T-helper 1 cell (primary cell): ENCODE measurements at regions not wholly inside any gene's neighbourhood (a gene's known extent, or its start where the extent isn't known, plus 50 kb on each side); places are given as distances from the start of the nearest gene placed in this dataset.

Experiments
- DNase-seq, 5 donors: peaks; one replicate each; pipeline ENCODE4 v3.0.0-alpha.2; 2012 to 2020

- DNase-seq = no peak
Observed at GRCh38 chr6:167759206-167759605, 67.5 kb upstream of the AFDN start.

- no peak for DNase-seq
Observed at GRCh38 chr6:167759912-167760311, 66.8 kb upstream of the AFDN start.

GRCh38 chr6:167760979-167761793, 65.5 kb upstream of the AFDN start:
- no peak for DNase-seq

- no peak for DNase-seq
Observed at GRCh38 chr6:167761794-167762258, 64.9 kb upstream of the AFDN start.

GRCh38 chr6:167762259-167762962, 64.3 kb upstream of the AFDN start:
- DNase-seq = no peak

GRCh38 chr6:167763056-167763944, 63.4 kb upstream of the AFDN start:
- no peak for DNase-seq

GRCh38 chr6:167764215-167764614, 62.5 kb upstream of the AFDN start:
- DNase-seq = no peak

GRCh38 chr6:167764713-167765479, 61.8 kb upstream of the AFDN start:
- no peak for DNase-seq

GRCh38 chr6:167766986-167767714, 59.6 kb upstream of the AFDN start:
- DNase-seq = no peak

- DNase-seq = no peak
Observed at GRCh38 chr6:167767715-167768107, 59.0 kb upstream of the AFDN start.

- no peak for DNase-seq
Observed at GRCh38 chr6:167768471-167769215, 58.1 kb upstream of the AFDN start.

- no peak for DNase-seq
Observed at GRCh38 chr6:167769408-167770190, 57.1 kb upstream of the AFDN start.

- DNase-seq = no peak
Observed at GRCh38 chr6:167770291-167770955, 56.3 kb upstream of the AFDN start.

- DNase-seq = no peak
Observed at GRCh38 chr6:167774881-167775280, 51.8 kb upstream of the AFDN start.

GRCh38 chr6:167776906-167777627, 49.6 kb upstream of the AFDN start:
- no peak for DNase-seq
